OCI-LY3 (cell line): ENCODE measurements at regions not wholly inside any gene's neighbourhood (a gene's known extent, or its start where the extent isn't known, plus 50 kb on each side); places are given as distances from the start of the nearest gene placed in this dataset.

Experiments
- CTCF ChIP-seq: fragments of 200-600, 300-600 bp; sonication (generic); IDR thresholded peaks from 2 replicates; pipeline ENCODE4 v1.5.1; 2014; ENCODE audit warnings: antibody characterized with exemption, low read length, low read depth
- EZH2phosphoT487 ChIP-seq: fragments of 200-600 bp; shearing (Covaris generic); IDR thresholded peaks from 2 replicates; pipeline ENCODE4 v1.6.1; 2018; ENCODE audit warnings: antibody characterized with exemption, mixed run types, low read depth

- TF ChIP-seq CTCF (peak; percentile 36), EZH2phosphoT487 (no peak)
Observed at GRCh38 chr9:19922476-19923118, 133.8 kb upstream of the SLC24A2 start.
